AG04449 (cell line): ENCODE measurements at regions not wholly inside any gene's neighbourhood (a gene's known extent, or its start where the extent isn't known, plus 50 kb on each side); places are given as distances from the start of the nearest gene placed in this dataset.

Experiments
- CTCF ChIA-PET: fragments of 350-600 bp; formaldehyde crosslinking; extraction: SDS; loops from one replicate; lab custom pipeline; 2021; ENCODE audit warnings: antibody characterized with exemption; lab: Yijun Ruan, JAX
- POLR2A ChIA-PET: fragments of 400-600, 350-600 bp; formaldehyde crosslinking; extraction: SDS; loops from one replicate; lab custom pipeline; 2020; ENCODE audit warnings: antibody characterized with exemption, inconsistent platforms; lab: Yijun Ruan, JAX
- DNase-seq: peaks from one replicate; pipeline ENCODE4 v3.0.0-alpha.2; 2010; ENCODE audit warnings: low read depth, low spot score
- H3K4me3 ChIP-seq: 2 replicates; pipeline ENCODE4 v1.5.1; 2011; ENCODE audit warnings: low read depth, mild to moderate bottlenecking, control low read depth, low read length
- TF ChIP-seq, protein P1 (sequence below): IDR thresholded peaks from one replicate; pipeline ENCODE4 v1.5.1; 2011; ENCODE audit warnings: mild to moderate bottlenecking, moderate library complexity, low read length, control low read depth, inconsistent platforms; ENCODE audit not compliant: insufficient read depth; ENCODE audit errors: missing control alignments

DNA sequence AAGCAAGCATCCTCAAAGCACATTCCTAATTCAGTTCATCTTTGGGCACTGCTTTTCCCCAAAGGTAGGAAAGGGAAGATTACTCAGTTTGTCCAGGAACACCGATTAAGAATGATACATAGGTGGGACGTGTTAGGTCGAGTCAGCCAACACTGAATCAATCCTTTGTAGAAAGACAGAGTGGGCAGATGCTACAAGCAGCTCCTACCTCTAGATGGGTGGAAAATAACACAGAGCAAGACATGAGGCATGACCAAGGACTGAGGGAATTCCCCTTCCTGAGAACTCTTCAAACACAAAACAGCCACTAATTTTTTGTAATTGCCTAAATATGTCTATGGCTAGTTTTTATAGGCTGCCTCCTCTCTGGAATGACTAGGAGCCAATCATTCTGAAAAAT lies 331.7 kb downstream of the HNRNPD start:
- CTCF ChIA-PET: no interaction called here
- POLR2A ChIA-PET: no interaction called here
- no peak overlapping the region for H3K4me3 ChIP-seq
- TF ChIP-seq, protein P1, sequence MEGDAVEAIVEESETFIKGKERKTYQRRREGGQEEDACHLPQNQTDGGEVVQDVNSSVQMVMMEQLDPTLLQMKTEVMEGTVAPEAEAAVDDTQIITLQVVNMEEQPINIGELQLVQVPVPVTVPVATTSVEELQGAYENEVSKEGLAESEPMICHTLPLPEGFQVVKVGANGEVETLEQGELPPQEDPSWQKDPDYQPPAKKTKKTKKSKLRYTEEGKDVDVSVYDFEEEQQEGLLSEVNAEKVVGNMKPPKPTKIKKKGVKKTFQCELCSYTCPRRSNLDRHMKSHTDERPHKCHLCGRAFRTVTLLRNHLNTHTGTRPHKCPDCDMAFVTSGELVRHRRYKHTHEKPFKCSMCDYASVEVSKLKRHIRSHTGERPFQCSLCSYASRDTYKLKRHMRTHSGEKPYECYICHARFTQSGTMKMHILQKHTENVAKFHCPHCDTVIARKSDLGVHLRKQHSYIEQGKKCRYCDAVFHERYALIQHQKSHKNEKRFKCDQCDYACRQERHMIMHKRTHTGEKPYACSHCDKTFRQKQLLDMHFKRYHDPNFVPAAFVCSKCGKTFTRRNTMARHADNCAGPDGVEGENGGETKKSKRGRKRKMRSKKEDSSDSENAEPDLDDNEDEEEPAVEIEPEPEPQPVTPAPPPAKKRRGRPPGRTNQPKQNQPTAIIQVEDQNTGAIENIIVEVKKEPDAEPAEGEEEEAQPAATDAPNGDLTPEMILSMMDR: no peak
- DNase-seq: no peak

DNA sequence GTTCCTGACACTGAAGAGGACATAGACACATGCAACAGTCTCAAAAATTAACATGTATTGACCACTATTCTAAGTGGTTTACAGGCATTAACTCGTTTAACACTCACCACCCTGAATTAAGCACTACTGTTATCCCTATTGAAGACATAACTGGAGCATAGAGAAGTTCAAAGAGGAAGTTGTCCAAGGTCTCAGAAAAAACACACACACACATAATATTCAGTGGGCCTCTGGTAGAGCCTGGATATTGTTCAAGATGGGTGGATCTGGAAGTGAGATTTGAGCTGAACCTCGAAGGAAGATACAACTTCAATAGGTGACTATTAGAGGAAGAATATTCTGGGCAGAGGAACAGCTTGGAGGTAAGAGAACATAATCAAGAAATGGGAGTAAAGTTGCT lies 334.9 kb downstream of the HNRNPD start:
- TF ChIP-seq, protein P1: no peak
- ChIA-PET CTCF (no interaction called here), POLR2A (no interaction called here)
- DNase-seq: no peak
- no peak overlapping the region for H3K4me3 ChIP-seq

DNA sequence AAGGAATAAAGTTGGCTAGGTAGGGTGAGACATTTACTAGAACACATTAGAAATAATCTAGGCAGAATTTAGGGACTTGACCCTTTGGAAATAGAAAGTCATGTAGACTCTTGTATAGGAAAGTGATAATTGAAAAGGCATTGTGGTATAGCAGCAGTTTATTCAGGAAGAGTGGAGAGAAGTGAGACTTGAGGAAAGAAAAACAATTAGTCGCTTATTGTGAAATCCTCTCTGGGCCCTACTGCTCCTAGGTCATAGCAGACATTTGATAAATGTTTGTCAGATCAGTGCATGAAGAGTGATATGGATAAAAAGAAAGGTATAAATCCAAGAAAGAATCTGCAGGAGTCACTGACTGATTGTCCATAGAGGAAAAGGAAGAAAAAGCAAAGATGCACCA lies 337.6 kb downstream of the HNRNPD start:
- ChIA-PET CTCF (no interaction called here), POLR2A (no interaction called here)
- TF ChIP-seq, protein P1: no peak
- DNase-seq: no peak
- no peak overlapping the region for H3K4me3 ChIP-seq

DNA sequence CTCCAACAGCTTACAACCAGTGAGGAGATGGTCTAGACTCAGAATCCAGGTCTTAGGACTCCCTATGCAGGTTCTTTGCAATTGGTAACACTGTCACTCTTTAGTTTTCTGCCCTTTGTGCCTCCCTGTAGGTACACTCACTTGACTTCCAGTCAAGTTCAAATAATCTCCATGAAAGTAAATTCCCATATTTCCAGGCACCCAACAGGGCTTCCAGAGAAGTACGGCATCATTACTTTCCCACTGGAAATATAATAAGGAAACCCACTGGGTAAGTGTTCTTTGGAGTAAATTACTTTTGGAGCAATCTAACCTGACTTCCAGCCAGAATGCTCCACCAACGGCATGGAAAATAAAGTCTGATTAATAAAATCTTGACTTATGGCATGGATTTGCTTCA lies 338.9 kb downstream of the HNRNPD start:
- H3K4me3 ChIP-seq: no peak overlapping the region
- CTCF ChIA-PET: no interaction called here
- TF ChIP-seq, protein P1: no peak
- POLR2A ChIA-PET: no interaction called here
- no peak for DNase-seq

DNA sequence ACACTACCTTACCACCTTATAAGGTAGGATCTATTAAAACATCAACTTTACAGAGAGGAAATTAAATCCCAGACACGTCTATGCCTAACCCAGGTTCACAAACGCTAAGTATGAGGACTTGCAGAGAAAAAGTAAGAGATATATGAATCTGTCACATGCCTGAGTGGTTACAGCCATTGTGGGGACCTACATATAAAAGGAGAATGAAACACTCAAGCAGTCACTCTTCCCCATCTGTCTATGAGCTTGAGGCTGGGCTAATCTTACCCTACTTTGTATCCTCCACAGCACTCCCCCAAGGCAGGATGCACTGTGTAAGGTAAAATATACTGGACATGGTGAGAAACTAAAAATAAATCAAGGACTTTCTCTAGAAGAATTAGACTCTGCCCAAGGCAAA lies 339.9 kb downstream of the HNRNPD start:
- TF ChIP-seq, protein P1: no peak
- DNase-seq: no peak
- H3K4me3 ChIP-seq: no peak overlapping the region
- ChIA-PET POLR2A (no interaction called here), CTCF (no interaction called here)

DNA sequence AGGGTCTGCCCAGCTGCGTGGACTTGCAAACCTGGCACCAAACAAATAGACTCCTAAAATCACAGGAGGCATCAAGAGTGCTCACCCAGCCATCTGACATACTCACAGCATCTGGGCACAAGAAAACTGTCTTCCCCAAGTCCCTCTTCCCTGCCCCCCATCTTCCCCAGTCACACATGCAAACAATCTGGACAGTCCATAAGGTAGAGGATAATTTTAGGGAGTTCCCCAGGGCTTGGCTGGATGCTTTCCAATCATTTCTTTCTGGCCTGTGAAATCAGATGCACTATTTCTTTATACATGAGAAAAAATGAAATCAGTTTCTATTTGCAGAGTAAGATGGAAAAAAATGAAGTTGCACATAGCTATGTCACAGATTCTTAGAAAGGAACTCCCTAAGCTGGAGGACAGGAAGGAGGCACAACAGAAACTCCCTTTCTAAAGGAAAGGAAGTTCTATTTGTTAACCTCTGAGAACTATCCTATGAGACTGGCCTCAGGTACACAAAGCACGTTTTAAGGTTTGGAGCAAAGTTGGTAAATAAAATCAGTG lies 342.3 kb downstream of the HNRNPD start:
- ChIA-PET POLR2A (no interaction called here), CTCF (no interaction called here)
- H3K4me3 ChIP-seq: no peak overlapping the region
- no peak for DNase-seq
- TF ChIP-seq, protein P1: no peak
